GM12878 (cell line): ENCODE measurements at regions not wholly inside any gene's neighbourhood (a gene's known extent, or its start where the extent isn't known, plus 50 kb on each side); places are given as distances from the start of the nearest gene placed in this dataset.

Experiments
- ATAC-seq: fragments of 200-7000 bp; cut with Tn5 transposase; 3 replicates; pipeline ENCODE4 v1.9.1; 2020; ENCODE audit warnings: mild to moderate bottlenecking, moderate library complexity
- BruUV-seq: library from RNA; stranded (reverse); fragments of 400-500 nt; replicated peaks from 2 replicates; lab custom pipeline; 2021; lab: Mats Ljungman, UMichigan
- CTCF ChIA-PET: fragments of 300-600 bp; sonication (Branson Sonifier 250); formaldehyde crosslinking; extraction: SDS; loops from one replicate; lab custom pipeline; 2021; ENCODE audit warnings: inconsistent platforms; lab: Yijun Ruan, JAX
- POLR2A ChIA-PET: fragments of 350-600 bp; formaldehyde crosslinking; extraction: SDS; loops from one replicate; lab custom pipeline; 2021; ENCODE audit warnings: inconsistent platforms; lab: Charles Lee
- RAD21 ChIA-PET: fragments of 300-600 bp; sonication (Branson Sonifier 250); formaldehyde crosslinking; loops from one replicate; lab custom pipeline; 2023; ENCODE audit warnings: antibody characterized with exemption; ENCODE audit not compliant: unreplicated experiment; lab: Charles Lee
- SMC1A ChIA-PET: fragments of 300-600 bp; sonication (Branson Sonifier 250); formaldehyde crosslinking; loops from one replicate; lab custom pipeline; 2023; ENCODE audit not compliant: unreplicated experiment, uncharacterized antibody; lab: Charles Lee
- DNase-seq: peaks from one replicate; pipeline ENCODE4 v3.0.0-alpha.2; 2011; ENCODE audit warnings: low read depth, low spot score
- FAIRE-seq: peaks from 3 replicates; lab custom pipeline; 2011; peaks lifted over from hg19 to GRCh38; lab: Jason Lieb, UNC
- H2AFZ ChIP-seq: 2 replicates; pipeline ENCODE4 v1.6.0; 2011; ENCODE audit warnings: low read depth, low read length, control low read depth; ENCODE audit not compliant: control insufficient read depth
- H3K27ac ChIP-seq: 2 replicates; pipeline ENCODE4 v1.5.1; 2011; ENCODE audit warnings: control low read depth; ENCODE audit not compliant: control insufficient read depth, insufficient read depth
- H3K27me3 ChIP-seq, 2 experiments: replicated peaks in 1 of 2; 2 replicates each; pipeline versions ENCODE4 v1.6.0 to v1.6.1; 2011; ENCODE audit warnings: low read length in 1 of 2; ENCODE audit not compliant: control insufficient read depth in 2 of 2, insufficient read depth in 2 of 2
- H3K36me3 ChIP-seq, 2 experiments: 2 replicates each; pipeline ENCODE4 v1.5.1; 2011; ENCODE audit warnings: low read length in 1 of 2; ENCODE audit not compliant: control insufficient read depth in 2 of 2, insufficient read depth in 2 of 2
- H3K4me1 ChIP-seq: 2 replicates; pipeline ENCODE4 v1.6.1; 2011; ENCODE audit warnings: mild to moderate bottlenecking, low read length, moderate library complexity, mixed read lengths; ENCODE audit not compliant: control insufficient read depth, insufficient read depth
- H3K4me2 ChIP-seq: 2 replicates; pipeline ENCODE4 v1.6.0; 2011; ENCODE audit warnings: control low read depth; ENCODE audit not compliant: control insufficient read depth, insufficient read depth
- H3K4me3 ChIP-seq: fragments of 200-600 bp; sonication (generic); 2 replicates; pipeline ENCODE4 v1.5.1; 2016
- H3K79me2 ChIP-seq: 2 replicates; pipeline ENCODE4 v1.6.0; 2011; ENCODE audit warnings: low read length; ENCODE audit not compliant: control insufficient read depth, insufficient read depth
- H3K9ac ChIP-seq: 2 replicates; pipeline ENCODE4 v1.8.0; 2011; ENCODE audit warnings: low read length, control low read depth, mixed read lengths; ENCODE audit not compliant: control insufficient read depth, insufficient read depth
- H3K9me3 ChIP-seq: replicated peaks from 3 replicates; pipeline ENCODE4 v1.5.1; 2011; ENCODE audit warnings: mild to moderate bottlenecking, low read length; ENCODE audit not compliant: control insufficient read depth, insufficient read depth
- H4K20me1 ChIP-seq: 2 replicates; pipeline ENCODE4 v1.6.0; 2011; ENCODE audit not compliant: control insufficient read depth, insufficient read depth
- BCL11A ChIP-seq: IDR thresholded peaks from 2 replicates; pipeline ENCODE4 v1.6.1; 2011; ENCODE audit warnings: low read depth, low read length
- KAT2A ChIP-seq: conservative IDR thresholded peaks from 2 replicates; pipeline ENCODE4 v1.6.1; 2011; ENCODE audit warnings: low read depth, low read length; ENCODE audit not compliant: control insufficient read depth
- MEF2B ChIP-seq: fragments of 450-650 bp; IDR thresholded peaks from 2 replicates; pipeline ENCODE4 v1.6.1; 2018; ENCODE audit warnings: mild to moderate bottlenecking, moderate library complexity; ENCODE audit not compliant: partially characterized antibody, poor library complexity, severe bottlenecking
- POLR2AphosphoS2 ChIP-seq: IDR thresholded peaks from 2 replicates; pipeline ENCODE4 v1.6.1; 2011; ENCODE audit warnings: low read depth, mild to moderate bottlenecking, low read length, improper control_type of control experiment, moderate library complexity
- POLR2AphosphoS5 ChIP-seq: IDR thresholded peaks from 2 replicates; pipeline ENCODE4 v1.6.1; 2011; ENCODE audit warnings: mild to moderate bottlenecking, low read length, inconsistent platforms
- RAD21 ChIP-seq: IDR thresholded peaks from 2 replicates; pipeline ENCODE4 v1.6.1; 2011; ENCODE audit warnings: mild to moderate bottlenecking, low read depth, low read length, moderate library complexity; ENCODE audit not compliant: insufficient read depth
- RELA ChIP-seq: fragments of 450-650 bp; IDR thresholded peaks from 2 replicates; pipeline ENCODE4 v1.8.0; 2014; ENCODE audit warnings: borderline replicate concordance; ENCODE audit not compliant: partially characterized antibody
- SP1 ChIP-seq: IDR thresholded peaks from one replicate; pipeline ENCODE4 v1.6.1; 2011; ENCODE audit warnings: low read depth, low read length
- TCF12 ChIP-seq: IDR thresholded peaks from 2 replicates; pipeline ENCODE4 v1.6.1; 2011; ENCODE audit warnings: low read depth, mild to moderate bottlenecking, low read length
- WGBS: methylation state at CpG from one replicate; pipeline ENCODE4 v1.1.6; 2016; ENCODE audit warnings: low lambda C conversion rate; ENCODE audit not compliant: insufficient replicate concordance, insufficient coverage; ENCODE audit errors: missing lambda C conversion rate; 5-methylcytosine and 5-hydroxymethylcytosine counted together
- in situ Hi-C: fragments of 300-500 bp; cut with MboI; formaldehyde crosslinking; loops from 9 replicates; pipeline ENCODE4 v1.14.3; 2018; ENCODE audit warnings: mixed read lengths
- intact Hi-C: fragments of 100-400 bp; cut with micrococcal nuclease; formaldehyde crosslinking; loops from one replicate; pipeline ENCODE4 v1.14.2; 2022; ENCODE audit not compliant: unreplicated experiment
- TF ChIP-seq, protein P1 (sequence below): fragments of 450-650 bp; IDR thresholded peaks from 2 replicates; pipeline ENCODE4 v1.6.1; 2017; ENCODE audit warnings: mild to moderate bottlenecking, low read depth, inconsistent platforms; ENCODE audit not compliant: poor library complexity, severe bottlenecking
- TF ChIP-seq, protein P2 (sequence below): fragments of 450-650 bp; IDR thresholded peaks from 2 replicates; pipeline ENCODE4 v1.6.1; 2016; ENCODE audit warnings: mild to moderate bottlenecking, moderate library complexity, borderline replicate concordance

DNA sequence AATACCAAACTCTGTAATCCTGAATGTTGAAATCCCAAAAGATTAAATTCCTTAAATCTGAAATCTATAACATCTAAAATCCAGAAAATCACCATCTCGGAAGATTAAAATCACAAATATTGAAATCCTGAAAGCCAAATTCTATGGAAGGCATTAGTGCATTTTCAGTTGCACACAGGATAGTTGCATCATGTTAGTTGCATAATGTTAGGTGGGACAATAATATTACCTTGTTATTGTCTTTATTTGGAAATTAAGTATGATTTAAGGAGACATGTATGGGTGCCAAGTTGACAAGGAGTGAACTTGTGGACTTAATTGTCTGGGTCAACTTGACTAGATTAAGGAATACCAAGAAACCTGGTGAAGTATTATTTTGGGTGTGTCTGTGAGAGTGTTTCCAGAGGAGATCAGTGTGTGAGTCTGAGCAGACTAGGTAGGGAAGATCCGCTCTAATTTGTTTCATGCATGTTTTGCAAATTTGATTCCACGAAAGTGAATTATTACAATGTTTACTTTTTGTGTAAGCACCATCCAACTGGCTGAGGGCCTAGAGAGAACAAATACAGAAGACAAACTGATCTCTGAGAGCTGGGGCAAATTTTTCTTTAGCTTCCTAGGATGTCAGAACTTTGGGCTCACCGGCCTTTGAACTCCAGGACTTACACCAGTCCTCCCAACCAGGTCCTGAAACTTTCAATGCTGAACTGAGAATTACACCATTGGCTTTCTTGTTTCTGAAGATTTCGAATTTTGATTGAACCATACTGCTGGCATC is 545.1 kb upstream of the IRAK1BP1 start:
- H4K20me1 ChIP-seq = no peaks in the 10 kb centered on the region
- ATAC-seq = no peak
- WGBS = 3% methylated on average over 3 of the region's 5 CpGs
- ChIA-PET CTCF (no interaction called here), POLR2A (no interaction called here), RAD21 (no interaction called here), SMC1A (no interaction called here)
- TF ChIP-seq RAD21 = no peak
- TF ChIP-seq KAT2A = no peak
- no peak for TF ChIP-seq POLR2AphosphoS5
- no peaks in the 10 kb centered on the region for H3K9me3 ChIP-seq
- in situ Hi-C loops = no loop called here
- no peak overlapping the region for H3K27ac ChIP-seq
- DNase-seq = no peak
- intact Hi-C loops = no loop called here
- H3K9ac ChIP-seq = no peak overlapping the region
- no peaks in the 10 kb centered on the region for H3K4me1 ChIP-seq
- H3K36me3 ChIP-seq = no peaks in the 10 kb centered on the region
- no peak overlapping the region for H3K4me3 ChIP-seq
- FAIRE-seq = no peak
- H3K79me2 ChIP-seq = no peaks in the 10 kb centered on the region
- no peak overlapping the region for H3K4me2 ChIP-seq
- H3K27me3 ChIP-seq = no peaks in the 10 kb centered on the region
- BruUV-seq = no TSS peak
- H2AFZ ChIP-seq = no peak overlapping the region

DNA sequence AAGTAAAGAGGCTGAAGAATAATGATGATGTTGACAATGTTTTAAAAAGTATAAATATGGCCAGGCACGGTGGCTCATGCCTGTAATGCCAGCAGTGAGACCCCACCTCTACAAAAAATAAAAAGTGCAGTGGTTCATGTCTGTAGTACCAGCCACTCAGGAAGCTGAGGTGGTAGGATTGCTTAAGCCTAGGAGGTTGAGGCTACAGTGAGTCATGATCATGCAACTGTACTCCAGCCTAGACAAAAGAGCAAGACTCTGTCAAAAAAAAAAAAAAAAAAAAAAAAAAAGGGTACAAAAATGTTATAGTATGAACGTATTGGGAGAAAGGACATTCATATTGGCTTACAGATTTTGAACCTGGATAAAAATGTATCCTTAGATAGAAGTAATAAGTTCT is 543.1 kb upstream of the IRAK1BP1 start:
- Histone ChIP-seq H2AFZ (no peak overlapping the region), H3K9ac (no peak overlapping the region), H3K27ac (no peak overlapping the region), H3K4me2 (no peak overlapping the region), H3K9me3 (no peaks in the 10 kb centered on the region), H3K4me3 (no peak overlapping the region), H3K79me2 (no peaks in the 10 kb centered on the region), H3K4me1 (no peaks in the 10 kb centered on the region), H3K27me3 (no peaks in the 10 kb centered on the region), H3K36me3 (no peaks in the 10 kb centered on the region), H4K20me1 (no peaks in the 10 kb centered on the region)
- in situ Hi-C loops = no loop called here
- ATAC-seq = no peak
- intact Hi-C loops = no loop called here
- no TSS peak for BruUV-seq
- FAIRE-seq = no peak
- no peak for DNase-seq
- WGBS = 0% methylated on average over 1 of the region's 2 CpGs
- ChIA-PET SMC1A (no interaction called here), POLR2A (no interaction called here), CTCF (no interaction called here), RAD21 (no interaction called here)
- no peak for TF ChIP-seq RAD21
- no peak for TF ChIP-seq TCF12
- TF ChIP-seq SP1 = no peak
- TF ChIP-seq, protein P1, sequence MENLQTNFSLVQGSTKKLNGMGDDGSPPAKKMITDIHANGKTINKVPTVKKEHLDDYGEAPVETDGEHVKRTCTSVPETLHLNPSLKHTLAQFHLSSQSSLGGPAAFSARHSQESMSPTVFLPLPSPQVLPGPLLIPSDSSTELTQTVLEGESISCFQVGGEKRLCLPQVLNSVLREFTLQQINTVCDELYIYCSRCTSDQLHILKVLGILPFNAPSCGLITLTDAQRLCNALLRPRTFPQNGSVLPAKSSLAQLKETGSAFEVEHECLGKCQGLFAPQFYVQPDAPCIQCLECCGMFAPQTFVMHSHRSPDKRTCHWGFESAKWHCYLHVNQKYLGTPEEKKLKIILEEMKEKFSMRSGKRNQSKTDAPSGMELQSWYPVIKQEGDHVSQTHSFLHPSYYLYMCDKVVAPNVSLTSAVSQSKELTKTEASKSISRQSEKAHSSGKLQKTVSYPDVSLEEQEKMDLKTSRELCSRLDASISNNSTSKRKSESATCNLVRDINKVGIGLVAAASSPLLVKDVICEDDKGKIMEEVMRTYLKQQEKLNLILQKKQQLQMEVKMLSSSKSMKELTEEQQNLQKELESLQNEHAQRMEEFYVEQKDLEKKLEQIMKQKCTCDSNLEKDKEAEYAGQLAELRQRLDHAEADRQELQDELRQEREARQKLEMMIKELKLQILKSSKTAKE = no peak
- no peak for TF ChIP-seq BCL11A
- TF ChIP-seq, protein P2, sequence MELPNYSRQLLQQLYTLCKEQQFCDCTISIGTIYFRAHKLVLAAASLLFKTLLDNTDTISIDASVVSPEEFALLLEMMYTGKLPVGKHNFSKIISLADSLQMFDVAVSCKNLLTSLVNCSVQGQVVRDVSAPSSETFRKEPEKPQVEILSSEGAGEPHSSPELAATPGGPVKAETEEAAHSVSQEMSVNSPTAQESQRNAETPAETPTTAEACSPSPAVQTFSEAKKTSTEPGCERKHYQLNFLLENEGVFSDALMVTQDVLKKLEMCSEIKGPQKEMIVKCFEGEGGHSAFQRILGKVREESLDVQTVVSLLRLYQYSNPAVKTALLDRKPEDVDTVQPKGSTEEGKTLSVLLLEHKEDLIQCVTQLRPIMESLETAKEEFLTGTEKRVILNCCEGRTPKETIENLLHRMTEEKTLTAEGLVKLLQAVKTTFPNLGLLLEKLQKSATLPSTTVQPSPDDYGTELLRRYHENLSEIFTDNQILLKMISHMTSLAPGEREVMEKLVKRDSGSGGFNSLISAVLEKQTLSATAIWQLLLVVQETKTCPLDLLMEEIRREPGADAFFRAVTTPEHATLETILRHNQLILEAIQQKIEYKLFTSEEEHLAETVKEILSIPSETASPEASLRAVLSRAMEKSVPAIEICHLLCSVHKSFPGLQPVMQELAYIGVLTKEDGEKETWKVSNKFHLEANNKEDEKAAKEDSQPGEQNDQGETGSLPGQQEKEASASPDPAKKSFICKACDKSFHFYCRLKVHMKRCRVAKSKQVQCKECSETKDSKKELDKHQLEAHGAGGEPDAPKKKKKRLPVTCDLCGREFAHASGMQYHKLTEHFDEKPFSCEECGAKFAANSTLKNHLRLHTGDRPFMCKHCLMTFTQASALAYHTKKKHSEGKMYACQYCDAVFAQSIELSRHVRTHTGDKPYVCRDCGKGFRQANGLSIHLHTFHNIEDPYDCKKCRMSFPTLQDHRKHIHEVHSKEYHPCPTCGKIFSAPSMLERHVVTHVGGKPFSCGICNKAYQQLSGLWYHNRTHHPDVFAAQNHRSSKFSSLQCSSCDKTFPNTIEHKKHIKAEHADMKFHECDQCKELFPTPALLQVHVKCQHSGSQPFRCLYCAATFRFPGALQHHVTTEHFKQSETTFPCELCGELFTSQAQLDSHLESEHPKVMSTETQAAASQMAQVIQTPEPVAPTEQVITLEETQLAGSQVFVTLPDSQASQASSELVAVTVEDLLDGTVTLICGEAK = no peak
- no peak for TF ChIP-seq POLR2AphosphoS2
- TF ChIP-seq MEF2B = no peak
- TF ChIP-seq RELA = no peak
